ENCODE measurements at regions not wholly inside any gene's neighbourhood (a gene's known extent, or its start where the extent isn't known, plus 50 kb on each side); places are given as distances from the start of the nearest gene placed in this dataset.
A peak's percentile ranks its signal among the peaks of the same experiment; 100 is the strongest.

DNA sequence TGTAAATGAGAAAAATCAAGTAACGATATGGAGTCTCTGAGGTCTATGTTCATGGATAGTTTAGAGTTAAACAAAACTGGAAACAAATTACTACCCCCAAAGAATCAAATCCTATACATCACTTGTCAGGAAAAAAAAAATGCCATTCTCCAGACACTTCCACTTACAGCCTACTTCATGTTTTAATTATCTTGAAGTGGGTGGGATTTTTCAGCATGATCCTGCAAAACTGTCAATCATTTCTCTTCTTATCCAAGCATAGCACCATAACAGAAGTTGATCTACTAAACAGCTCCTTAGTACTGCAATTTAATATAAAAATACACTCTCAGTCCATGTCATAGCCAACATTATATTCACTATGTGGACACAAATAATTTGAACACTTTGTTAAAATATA, 833.9 kb downstream of the TUSC7 start:
- no peak overlapping the region for H3K27ac Mint-ChIP-seq
- no peaks in the 10 kb centered on the region for H3K27me3 Mint-ChIP-seq
- DNase-seq (ENCODE audit: extremely low spot score, unreplicated experiment), result no peak
- no peaks in the 10 kb centered on the region for H3K9me3 Mint-ChIP-seq
- TF ChIP-seq, protein P1, sequence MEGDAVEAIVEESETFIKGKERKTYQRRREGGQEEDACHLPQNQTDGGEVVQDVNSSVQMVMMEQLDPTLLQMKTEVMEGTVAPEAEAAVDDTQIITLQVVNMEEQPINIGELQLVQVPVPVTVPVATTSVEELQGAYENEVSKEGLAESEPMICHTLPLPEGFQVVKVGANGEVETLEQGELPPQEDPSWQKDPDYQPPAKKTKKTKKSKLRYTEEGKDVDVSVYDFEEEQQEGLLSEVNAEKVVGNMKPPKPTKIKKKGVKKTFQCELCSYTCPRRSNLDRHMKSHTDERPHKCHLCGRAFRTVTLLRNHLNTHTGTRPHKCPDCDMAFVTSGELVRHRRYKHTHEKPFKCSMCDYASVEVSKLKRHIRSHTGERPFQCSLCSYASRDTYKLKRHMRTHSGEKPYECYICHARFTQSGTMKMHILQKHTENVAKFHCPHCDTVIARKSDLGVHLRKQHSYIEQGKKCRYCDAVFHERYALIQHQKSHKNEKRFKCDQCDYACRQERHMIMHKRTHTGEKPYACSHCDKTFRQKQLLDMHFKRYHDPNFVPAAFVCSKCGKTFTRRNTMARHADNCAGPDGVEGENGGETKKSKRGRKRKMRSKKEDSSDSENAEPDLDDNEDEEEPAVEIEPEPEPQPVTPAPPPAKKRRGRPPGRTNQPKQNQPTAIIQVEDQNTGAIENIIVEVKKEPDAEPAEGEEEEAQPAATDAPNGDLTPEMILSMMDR (conservative IDR thresholded peaks at IDR 0.05), result no peak
- no peaks in the 10 kb centered on the region for H3K36me3 Mint-ChIP-seq
- H3K4me3 Mint-ChIP-seq, result no peak overlapping the region
- peaks cover 7% of the 10 kb centered on the region for H3K4me1 Mint-ChIP-seq (ENCODE audit: unreplicated experiment)

DNA sequence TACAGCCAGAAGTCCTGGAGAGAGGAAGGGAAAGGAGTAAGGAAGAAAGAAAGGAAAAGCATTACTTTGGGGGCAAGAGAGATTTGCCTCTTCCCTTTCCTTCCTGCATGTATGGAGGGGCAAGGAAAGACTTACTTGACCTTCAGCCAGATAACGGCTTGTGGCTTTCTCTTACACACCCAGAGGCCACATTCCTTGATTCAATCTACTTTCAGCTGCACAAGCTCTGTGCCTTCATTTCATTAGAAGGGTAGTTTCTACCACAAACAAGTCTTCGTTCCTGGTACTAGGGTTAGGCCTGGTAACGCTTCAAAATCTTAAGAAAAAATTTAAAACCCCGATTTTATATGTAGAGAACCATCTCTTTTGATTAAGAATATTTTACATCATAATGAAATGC, 835.9 kb downstream of the TUSC7 start:
- no peaks in the 10 kb centered on the region for H3K27me3 Mint-ChIP-seq
- no peaks in the 10 kb centered on the region for H3K9me3 Mint-ChIP-seq
- H3K36me3 Mint-ChIP-seq, result no peaks in the 10 kb centered on the region

DNA sequence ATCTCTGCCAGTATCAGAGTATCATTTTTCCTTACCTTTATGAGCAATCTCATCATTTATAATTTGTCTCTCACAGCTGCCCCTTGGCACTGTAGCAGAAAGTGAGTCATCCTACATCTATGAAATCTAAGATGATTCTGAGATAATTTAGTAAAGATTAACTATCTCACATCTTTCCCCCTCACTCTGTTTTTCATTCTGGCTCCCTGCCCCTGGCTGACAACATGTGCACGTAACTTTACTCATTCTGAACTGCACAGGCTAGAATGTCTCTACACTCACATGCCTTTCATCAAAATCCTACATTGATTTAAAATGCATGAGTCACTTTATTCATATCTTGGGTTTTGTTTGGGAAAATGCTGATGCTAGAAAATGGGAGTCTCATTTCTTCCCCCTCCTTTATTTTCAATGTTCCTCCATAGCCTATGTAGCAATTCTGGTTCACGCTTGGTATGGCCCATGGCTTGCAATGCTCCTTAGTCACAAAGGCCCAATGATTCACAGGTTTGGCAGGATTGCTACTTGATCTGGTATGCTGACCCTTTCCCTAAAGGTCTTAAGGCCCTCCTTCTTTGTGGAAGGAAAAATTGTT, 838.5 kb downstream of the TUSC7 start:
- H3K27me3 Mint-ChIP-seq, result no peaks in the 10 kb centered on the region
- no peak overlapping the region for H3K27ac Mint-ChIP-seq
- H3K36me3 Mint-ChIP-seq, result no peaks in the 10 kb centered on the region
- H3K4me3 Mint-ChIP-seq, result no peak overlapping the region
- H3K4me1 Mint-ChIP-seq (ENCODE audit: unreplicated experiment), result peaks cover 11% of the 10 kb centered on the region
- no peak for DNase-seq (ENCODE audit: extremely low spot score, unreplicated experiment)
- no peaks in the 10 kb centered on the region for H3K9me3 Mint-ChIP-seq
- TF ChIP-seq, protein P1 (conservative IDR thresholded peaks at IDR 0.05), result no peak

More for the DNA sequence above, 835.9 kb downstream of the TUSC7 start:
- H3K27ac Mint-ChIP-seq, result no peak overlapping the region
- peaks cover 11% of the 10 kb centered on the region for H3K4me1 Mint-ChIP-seq (ENCODE audit: unreplicated experiment)
- DNase-seq (ENCODE audit: extremely low spot score, unreplicated experiment), result no peak
- TF ChIP-seq, protein P1 (conservative IDR thresholded peaks at IDR 0.05), result no peak
- H3K4me3 Mint-ChIP-seq, result no peak overlapping the region

DNA sequence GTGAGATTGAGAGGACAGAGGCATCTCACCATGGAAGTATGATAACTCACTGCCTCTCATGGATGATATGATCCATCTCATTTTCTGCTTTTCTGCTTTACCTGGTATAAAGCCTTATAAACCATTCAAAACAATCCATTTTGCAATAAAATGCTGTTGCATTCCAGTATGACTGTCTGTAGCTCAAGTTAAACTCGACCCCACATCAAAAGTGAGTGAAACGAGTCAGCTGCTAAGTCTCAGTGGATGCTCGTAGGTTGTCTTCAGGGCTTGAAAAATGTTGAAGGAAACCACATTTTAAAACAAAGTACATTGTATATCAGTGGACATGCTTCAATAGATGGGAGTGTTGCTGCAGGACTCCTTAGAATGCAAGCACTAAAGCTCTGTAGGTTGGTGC, 839.0 kb downstream of the TUSC7 start:
- H3K9me3 Mint-ChIP-seq, result peaks cover 3% of the 10 kb centered on the region
- no peaks in the 10 kb centered on the region for H3K27me3 Mint-ChIP-seq
- no peak overlapping the region for H3K27ac Mint-ChIP-seq
- peaks cover 11% of the 10 kb centered on the region for H3K4me1 Mint-ChIP-seq (ENCODE audit: unreplicated experiment)
- H3K4me3 Mint-ChIP-seq, result no peak overlapping the region
- no peak for DNase-seq (ENCODE audit: extremely low spot score, unreplicated experiment)
- no peaks in the 10 kb centered on the region for H3K36me3 Mint-ChIP-seq
- TF ChIP-seq, protein P1 (conservative IDR thresholded peaks at IDR 0.05), result no peak

DNA sequence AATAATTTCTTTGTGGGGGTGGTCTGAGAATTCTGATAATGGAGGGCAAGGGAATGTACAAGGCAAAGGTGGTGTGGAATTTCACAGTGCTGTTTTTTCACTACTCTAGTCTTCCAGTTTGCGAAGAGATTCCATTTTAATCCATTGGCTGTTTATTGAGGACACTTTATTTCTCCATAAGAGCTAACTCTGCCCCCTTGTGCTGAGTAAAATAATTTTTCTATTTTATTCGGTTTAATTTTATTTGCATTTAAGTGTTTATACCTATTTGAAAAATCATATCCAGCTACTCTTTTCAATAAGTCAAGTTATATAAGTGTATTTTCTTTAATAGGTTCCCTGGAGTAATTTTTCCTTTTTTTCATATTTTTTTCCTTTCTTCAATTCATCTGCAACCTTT, 840.1 kb downstream of the TUSC7 start:
- Mint-ChIP-seq H3K4me1 (ENCODE audit: unreplicated experiment) (peaks cover 11% of the 10 kb centered on the region), H3K36me3 (no peaks in the 10 kb centered on the region), H3K27ac (no peak overlapping the region), H3K4me3 (no peak overlapping the region), H3K9me3 (peaks cover 9% of the 10 kb centered on the region), H3K27me3 (no peaks in the 10 kb centered on the region)
- no peak for DNase-seq (ENCODE audit: extremely low spot score, unreplicated experiment)
- TF ChIP-seq, protein P1 (conservative IDR thresholded peaks at IDR 0.05), result peak; percentile 57

DNA sequence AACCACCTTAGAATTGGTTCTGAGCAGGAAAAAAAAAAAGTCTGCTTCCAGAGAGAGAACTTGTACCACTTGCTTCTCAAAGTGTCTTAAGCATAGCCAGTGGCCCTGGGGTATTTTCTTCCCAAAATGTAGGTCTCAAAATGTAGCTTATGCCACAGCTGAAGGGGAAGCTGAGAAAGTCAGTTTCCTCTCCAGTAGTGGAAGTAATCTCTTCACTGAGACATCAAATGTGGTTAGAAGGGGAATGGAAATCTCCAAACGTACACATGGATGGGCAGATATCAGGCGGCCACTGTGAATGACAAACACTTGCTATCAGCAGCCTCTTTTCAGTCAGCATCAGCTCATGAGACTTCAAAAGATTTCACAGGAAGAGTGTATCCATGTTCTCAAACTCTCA, 841.2 kb downstream of the TUSC7 start:
- TF ChIP-seq, protein P1 (conservative IDR thresholded peaks at IDR 0.05), result no peak

More for the DNA sequence above, 841.2 kb downstream of the TUSC7 start:
- no peak for DNase-seq (ENCODE audit: extremely low spot score, unreplicated experiment)
- H3K4me1 Mint-ChIP-seq (ENCODE audit: unreplicated experiment), result peaks cover 11% of the 10 kb centered on the region
- no peaks in the 10 kb centered on the region for H3K36me3 Mint-ChIP-seq
- H3K9me3 Mint-ChIP-seq, result peaks cover 9% of the 10 kb centered on the region
- H3K27ac Mint-ChIP-seq, result no peak overlapping the region
- H3K27me3 Mint-ChIP-seq, result no peaks in the 10 kb centered on the region
- no peak overlapping the region for H3K4me3 Mint-ChIP-seq

Data from type B pancreatic cell (in vitro differentiated cells).